Activated CD8-positive, alpha-beta memory T cell treated with anti-CD3 and anti-CD28 coated beads, Interleukin-2, amount 10 ng/mL, durations not matched to agents 7 days and 5 days (primary cell): ENCODE measurements at regions not wholly inside any gene's neighbourhood (a gene's known extent, or its start where the extent isn't known, plus 50 kb on each side); places are given as distances from the start of the nearest gene placed in this dataset.

ENCODE experiments used
- ATAC-seq: fragments of 150-1000 bp; cut with Tn5 transposase; one replicate; pipeline ENCODE4 v1.10.0; 2021; ENCODE audit warnings: moderate library complexity
- CTCF ChIA-PET: fragments of 350-600 bp; sonication (Branson Sonifier 250); formaldehyde crosslinking; loops from one replicate; lab custom pipeline; 2021; ENCODE audit warnings: antibody characterized with exemption; lab: Charles Lee
- DNase-seq: peaks from one replicate; pipeline ENCODE4 v3.0.0-alpha.2; 2020
- H3K27ac Mint-ChIP-seq: one replicate; pipeline ENCODE4 v1.8.0; 2021; ENCODE audit warnings: mild to moderate bottlenecking, mixed read lengths
- H3K27me3 Mint-ChIP-seq: one replicate; pipeline ENCODE4 v1.8.0; 2021; ENCODE audit warnings: mixed read lengths
- H3K36me3 Mint-ChIP-seq: one replicate; pipeline ENCODE4 v1.8.0; 2021; ENCODE audit warnings: mild to moderate bottlenecking, mixed read lengths
- H3K4me1 Mint-ChIP-seq: one replicate; pipeline ENCODE4 v1.8.0; 2021; ENCODE audit warnings: mixed read lengths
- H3K4me3 Mint-ChIP-seq: one replicate; pipeline ENCODE4 v1.8.0; 2021; ENCODE audit warnings: mild to moderate bottlenecking, moderate library complexity, mixed read lengths
- H3K9me3 Mint-ChIP-seq: one replicate; pipeline ENCODE4 v1.8.0; 2022; ENCODE audit warnings: low read depth, mixed read lengths

GRCh38 chr3:65177960-65178376 is 490.2 kb upstream of the ADAMTS9 start:
- no peaks in the 10 kb centered on the region for H3K4me1 Mint-ChIP-seq
- H3K4me3 Mint-ChIP-seq = no peak overlapping the region
- H3K27me3 Mint-ChIP-seq = no peaks in the 10 kb centered on the region
- CTCF ChIA-PET = no interaction called here
- DNase-seq = no peak
- no peak for ATAC-seq
- peaks cover 5% of the 10 kb centered on the region for H3K9me3 Mint-ChIP-seq
- no peak overlapping the region for H3K27ac Mint-ChIP-seq
- H3K36me3 Mint-ChIP-seq = no peaks in the 10 kb centered on the region

- ATAC-seq (no peak), DNase-seq (no peak)
- H3K27me3 Mint-ChIP-seq = no peaks in the 10 kb centered on the region
- H3K9me3 Mint-ChIP-seq = peaks cover 5% of the 10 kb centered on the region
- H3K27ac Mint-ChIP-seq = no peak overlapping the region
- H3K4me3 Mint-ChIP-seq = no peak overlapping the region
- CTCF ChIA-PET = no interaction called here
- H3K4me1 Mint-ChIP-seq = no peaks in the 10 kb centered on the region
- H3K36me3 Mint-ChIP-seq = no peaks in the 10 kb centered on the region
These were observed 486.9 kb upstream of the ADAMTS9 start for GRCh38 chr3:65174713-65175112.

- CTCF ChIA-PET = no interaction called here
- Mint-ChIP-seq H3K36me3 (no peaks in the 10 kb centered on the region), H3K27me3 (no peaks in the 10 kb centered on the region), H3K4me3 (no peak overlapping the region), H3K27ac (no peak overlapping the region), H3K9me3 (peaks cover 5% of the 10 kb centered on the region), H3K4me1 (no peaks in the 10 kb centered on the region)
- ATAC-seq (no peak), DNase-seq (no peak)
These were observed 486.0 kb upstream of the ADAMTS9 start for GRCh38 chr3:65173841-65174240.

- DNase-seq = no peak
- Mint-ChIP-seq H3K9me3 (peaks cover 5% of the 10 kb centered on the region), H3K27ac (no peak overlapping the region), H3K4me1 (no peaks in the 10 kb centered on the region), H3K4me3 (no peak overlapping the region), H3K36me3 (no peaks in the 10 kb centered on the region), H3K27me3 (no peaks in the 10 kb centered on the region)
- CTCF ChIA-PET = no interaction called here
- no peak for ATAC-seq
These were observed 484.4 kb upstream of the ADAMTS9 start for GRCh38 chr3:65172209-65172608.

- DNase-seq = no peak
- CTCF ChIA-PET = no interaction called here
- Mint-ChIP-seq H3K9me3 (peaks cover 7% of the 10 kb centered on the region), H3K4me1 (no peaks in the 10 kb centered on the region), H3K4me3 (no peak overlapping the region), H3K27ac (no peak overlapping the region), H3K27me3 (no peaks in the 10 kb centered on the region), H3K36me3 (no peaks in the 10 kb centered on the region)
- ATAC-seq = no peak
These were observed 482.7 kb upstream of the ADAMTS9 start for GRCh38 chr3:65170390-65171042.

- H3K4me1 Mint-ChIP-seq = no peaks in the 10 kb centered on the region
- peaks cover 8% of the 10 kb centered on the region for H3K9me3 Mint-ChIP-seq
- ATAC-seq (no peak), DNase-seq (no peak)
- no peaks in the 10 kb centered on the region for H3K36me3 Mint-ChIP-seq
- H3K4me3 Mint-ChIP-seq = no peak overlapping the region
- CTCF ChIA-PET = no interaction called here
- H3K27me3 Mint-ChIP-seq = no peaks in the 10 kb centered on the region
- no peak overlapping the region for H3K27ac Mint-ChIP-seq
These were observed 482.2 kb upstream of the ADAMTS9 start for GRCh38 chr3:65169961-65170360.

GRCh38 chr3:65168547-65168946 is 480.7 kb upstream of the ADAMTS9 start:
- peaks cover 5% of the 10 kb centered on the region for H3K9me3 Mint-ChIP-seq
- H3K27me3 Mint-ChIP-seq = no peaks in the 10 kb centered on the region
- no peaks in the 10 kb centered on the region for H3K4me1 Mint-ChIP-seq
- ATAC-seq = no peak
- DNase-seq = no peak
- no peak overlapping the region for H3K4me3 Mint-ChIP-seq
- H3K27ac Mint-ChIP-seq = no peak overlapping the region
- no peaks in the 10 kb centered on the region for H3K36me3 Mint-ChIP-seq
- CTCF ChIA-PET = no interaction called here

- no peaks in the 10 kb centered on the region for H3K27me3 Mint-ChIP-seq
- no peaks in the 10 kb centered on the region for H3K36me3 Mint-ChIP-seq
These were observed 478.7 kb upstream of the ADAMTS9 start for GRCh38 chr3:65166531-65166930.

GRCh38 chr3:65158023-65158422 is 470.2 kb upstream of the ADAMTS9 start:
- Mint-ChIP-seq H3K9me3 (peaks cover 4% of the 10 kb centered on the region), H3K36me3 (no peaks in the 10 kb centered on the region), H3K27me3 (no peaks in the 10 kb centered on the region), H3K4me3 (no peak overlapping the region), H3K27ac (no peak overlapping the region), H3K4me1 (no peaks in the 10 kb centered on the region)
- DNase-seq (no peak), ATAC-seq (no peak)
- CTCF ChIA-PET = no interaction called here

More at GRCh38 chr3:65166531-65166930, 478.7 kb upstream of the ADAMTS9 start:
- Mint-ChIP-seq H3K4me3 (no peak overlapping the region), H3K9me3 (peaks cover 6% of the 10 kb centered on the region), H3K4me1 (no peaks in the 10 kb centered on the region), H3K27ac (no peak overlapping the region)
- CTCF ChIA-PET = no interaction called here
- no peak for ATAC-seq
- DNase-seq = no peak

GRCh38 chr3:65153850-65154512 is 466.2 kb upstream of the ADAMTS9 start:
- no peaks in the 10 kb centered on the region for H3K4me1 Mint-ChIP-seq
- ATAC-seq (no peak), DNase-seq (no peak)
- H3K4me3 Mint-ChIP-seq = no peak overlapping the region
- CTCF ChIA-PET = no interaction called here
- no peaks in the 10 kb centered on the region for H3K36me3 Mint-ChIP-seq
- peaks cover 11% of the 10 kb centered on the region for H3K9me3 Mint-ChIP-seq
- H3K27me3 Mint-ChIP-seq = no peaks in the 10 kb centered on the region
- H3K27ac Mint-ChIP-seq = no peak overlapping the region

GRCh38 chr3:65151666-65152065 is 463.9 kb upstream of the ADAMTS9 start:
- no peaks in the 10 kb centered on the region for H3K36me3 Mint-ChIP-seq
- CTCF ChIA-PET = no interaction called here
- ATAC-seq (no peak), DNase-seq (no peak)
- no peaks in the 10 kb centered on the region for H3K27me3 Mint-ChIP-seq
- H3K4me1 Mint-ChIP-seq = no peaks in the 10 kb centered on the region
- no peak overlapping the region for H3K27ac Mint-ChIP-seq
- peaks cover 11% of the 10 kb centered on the region for H3K9me3 Mint-ChIP-seq
- no peak overlapping the region for H3K4me3 Mint-ChIP-seq

GRCh38 chr3:65149877-65150276 is 462.1 kb upstream of the ADAMTS9 start:
- ATAC-seq = no peak
- peaks cover 8% of the 10 kb centered on the region for H3K9me3 Mint-ChIP-seq
- H3K4me1 Mint-ChIP-seq = no peaks in the 10 kb centered on the region
- H3K27ac Mint-ChIP-seq = no peak overlapping the region
- no peaks in the 10 kb centered on the region for H3K36me3 Mint-ChIP-seq
- no peak overlapping the region for H3K4me3 Mint-ChIP-seq
- no peak for DNase-seq
- CTCF ChIA-PET = no interaction called here
- H3K27me3 Mint-ChIP-seq = no peaks in the 10 kb centered on the region

GRCh38 chr3:65148687-65149086 is 460.9 kb upstream of the ADAMTS9 start:
- no peak for DNase-seq
- H3K27ac Mint-ChIP-seq = no peak overlapping the region
- no peak overlapping the region for H3K4me3 Mint-ChIP-seq
- H3K27me3 Mint-ChIP-seq = no peaks in the 10 kb centered on the region
- no peaks in the 10 kb centered on the region for H3K4me1 Mint-ChIP-seq
- ATAC-seq = no peak
- H3K9me3 Mint-ChIP-seq = peaks cover 8% of the 10 kb centered on the region
- CTCF ChIA-PET = no interaction called here
- H3K36me3 Mint-ChIP-seq = no peaks in the 10 kb centered on the region

- ATAC-seq = no peak
- Mint-ChIP-seq H3K4me3 (no peak overlapping the region), H3K36me3 (no peaks in the 10 kb centered on the region), H3K4me1 (no peaks in the 10 kb centered on the region), H3K27ac (no peak overlapping the region), H3K9me3 (peaks cover 6% of the 10 kb centered on the region), H3K27me3 (no peaks in the 10 kb centered on the region)
- CTCF ChIA-PET = no interaction called here
- no peak for DNase-seq
These were observed 458.4 kb upstream of the ADAMTS9 start for GRCh38 chr3:65146179-65146578.
